H1 (cell line): ENCODE measurements at regions not wholly inside any gene's neighbourhood (a gene's known extent, or its start where the extent isn't known, plus 50 kb on each side); places are given as distances from the start of the nearest gene placed in this dataset.

Experiments used
- CEBPB ChIP-seq: IDR thresholded peaks from 2 replicates; pipeline ENCODE4 v1.6.1; 2012; ENCODE audit warnings: low read depth, low read length
- CHD2 ChIP-seq: IDR thresholded peaks from 2 replicates; pipeline ENCODE4 v1.6.1; 2012; ENCODE audit warnings: low read length, improper control_type of control experiment
- CREB1 ChIP-seq: IDR thresholded peaks from 2 replicates; pipeline ENCODE4 v1.6.1; 2012; ENCODE audit warnings: inconsistent platforms
- CTCF ChIP-seq, 3 experiments: IDR thresholded peaks; 1 replicate in 2 of 3; 2 replicates in 1 of 3; pipeline versions ENCODE4 v1.5.1 to v1.6.1; 2011; ENCODE audit warnings: low read length in 3 of 3, mild to moderate bottlenecking in 3 of 3, inconsistent platforms in 2 of 3, low read depth in 1 of 3, moderate library complexity in 1 of 3; ENCODE audit not compliant: insufficient read depth in 1 of 3; ENCODE audit errors: control extremely low read depth in 1 of 3
- KDM1A ChIP-seq: fragments of 200-600, 300-600 bp; sonication (generic); IDR thresholded peaks from 2 replicates; pipeline ENCODE4 v1.7.1; 2016; ENCODE audit warnings: mild to moderate bottlenecking, low read length, borderline replicate concordance
- MAFK ChIP-seq: IDR thresholded peaks from 2 replicates; pipeline ENCODE4 v1.6.1; 2012; ENCODE audit warnings: low read depth, mild to moderate bottlenecking, improper control_type of control experiment, low read length
- POLR2A ChIP-seq, 2 experiments: IDR thresholded peaks; 1 replicate in 1 of 2; 2 replicates in 1 of 2; pipeline ENCODE4 v1.6.1; 2011; ENCODE audit warnings: low read depth in 2 of 2, low read length in 2 of 2, mild to moderate bottlenecking in 2 of 2; ENCODE audit errors: control extremely low read depth in 1 of 2
- POLR2AphosphoS5 ChIP-seq: IDR thresholded peaks from 2 replicates; pipeline ENCODE4 v1.6.1; 2011; ENCODE audit warnings: low read depth, low read length
- SIN3A ChIP-seq, 2 experiments: IDR thresholded peaks in 1 of 2; conservative IDR thresholded peaks in 1 of 2; 2 replicates each; pipeline ENCODE4 v1.6.1; 2011 to 2012; ENCODE audit warnings: low read length in 2 of 2, improper control_type of control experiment in 1 of 2, low read depth in 1 of 2, mild to moderate bottlenecking in 1 of 2
- USF2 ChIP-seq: IDR thresholded peaks from 2 replicates; pipeline ENCODE4 v1.6.1; 2011; ENCODE audit warnings: low read length, improper control_type of control experiment

GRCh38 chr11:70541699-70542098, 143.4 kb downstream of the CTTN start:
- TF ChIP-seq CTCF (IDR thresholded peaks at IDR 0.05; ENCODE audit: control extremely low read depth in 1 of 3, insufficient read depth in 1 of 3, low read depth in 1 of 3, low read length in 3 of 3) (no peak), CHD2 (no peak), MAFK (no peak), POLR2A (IDR thresholded peaks at IDR 0.05; ENCODE audit: control extremely low read depth in 1 of 2, low read depth in 2 of 2, low read length in 2 of 2) (no peak), KDM1A (no peak), POLR2AphosphoS5 (no peak), CREB1 (no peak), SIN3A (conservative IDR thresholded peaks at IDR 0.05 in 1 of 2, IDR thresholded peaks at IDR 0.05 in 1 of 2; ENCODE audit: low read depth in 1 of 2, low read length in 2 of 2) (no peak), USF2 (no peak), CEBPB (no peak)
